Stimulated activated CD4-positive, alpha-beta T cell treated with anti-CD3 and anti-CD28 coated beads, TNF-alpha, amount 100 ng/mL, for 24 hours (primary cell): ENCODE measurements at regions not wholly inside any gene's neighbourhood (a gene's known extent, or its start where the extent isn't known, plus 50 kb on each side); places are given as distances from the start of the nearest gene placed in this dataset.

ENCODE experiments used
- DNase-seq, 3 experiments: peaks; one replicate each; pipeline ENCODE4 v3.0.0-alpha.2; 2020; ENCODE audit warnings: low read depth in 3 of 3

DNA sequence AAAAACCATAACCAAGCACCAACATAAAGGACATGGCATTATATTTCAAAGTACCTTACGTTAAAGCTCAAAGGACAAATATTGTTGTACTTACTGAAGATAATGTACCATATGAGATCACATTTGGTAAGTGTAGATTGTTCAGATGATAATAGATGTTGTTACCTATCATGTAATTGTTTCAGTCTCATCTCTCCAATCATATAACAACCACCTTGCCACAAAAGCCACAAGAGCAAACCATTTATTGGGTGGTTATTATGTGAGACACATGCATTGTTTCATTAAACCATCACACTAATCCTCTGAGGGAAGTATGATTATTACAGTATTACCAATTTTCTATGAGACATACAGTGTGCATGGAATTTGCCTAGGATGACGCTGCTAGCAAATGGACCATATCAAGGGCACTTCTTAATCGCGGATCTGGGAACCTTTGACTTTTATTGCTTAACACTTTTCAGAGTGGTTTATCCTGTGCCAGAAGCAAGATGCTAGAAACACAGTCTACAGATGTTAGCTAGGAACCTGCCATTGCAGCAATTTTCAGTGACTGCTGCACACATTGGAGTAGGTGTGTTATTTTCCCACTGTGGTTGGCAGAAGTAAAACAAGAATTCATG, 149.8 kb upstream of the AKIRIN2 start:
- no peak for DNase-seq

DNA sequence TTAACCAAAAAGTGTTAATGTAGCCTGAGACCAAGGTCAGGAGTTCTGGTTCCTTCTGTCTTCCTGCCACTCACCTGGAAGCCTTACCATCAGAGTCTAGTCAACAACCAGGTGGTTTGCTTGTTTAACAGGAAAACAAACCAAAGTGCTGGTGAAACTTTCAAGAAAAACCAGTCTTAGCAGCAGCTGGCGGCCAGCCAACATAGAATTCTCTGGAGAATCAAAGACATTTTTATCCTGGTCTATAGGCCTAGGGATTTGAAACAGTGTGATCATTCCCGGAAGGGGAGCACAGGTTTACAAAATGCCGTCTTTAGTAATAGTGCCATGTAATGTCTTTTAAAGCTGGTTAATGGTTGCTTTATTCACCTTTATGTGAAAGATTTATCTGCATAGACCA, 146.6 kb upstream of the AKIRIN2 start:
- DNase-seq: no peak

- no peak for DNase-seq
Observed at GRCh38 chr6:87847830-87848210, 145.8 kb upstream of the AKIRIN2 start.

GRCh38 chr6:87847135-87847829, 145.2 kb upstream of the AKIRIN2 start:
- no peak for DNase-seq

DNA sequence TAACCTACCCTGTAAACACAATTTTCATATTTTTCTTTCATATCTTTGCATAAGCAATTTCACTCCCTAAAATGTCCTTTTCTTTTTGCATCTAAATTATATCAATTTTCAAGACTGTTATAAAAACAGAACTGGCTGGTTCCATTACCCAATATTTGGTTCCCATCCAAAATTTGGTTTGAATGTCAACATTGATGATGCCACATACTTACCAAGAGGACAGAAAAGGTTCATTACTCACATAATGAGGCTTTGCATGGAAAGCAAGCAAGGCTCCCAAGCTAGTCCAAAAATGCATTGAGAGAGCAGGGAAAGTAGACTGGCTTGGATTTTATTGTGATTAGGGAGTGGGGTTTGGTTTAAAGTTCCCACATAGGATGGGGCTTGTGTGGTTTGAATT, 144.4 kb upstream of the AKIRIN2 start:
- no peak for DNase-seq

DNA sequence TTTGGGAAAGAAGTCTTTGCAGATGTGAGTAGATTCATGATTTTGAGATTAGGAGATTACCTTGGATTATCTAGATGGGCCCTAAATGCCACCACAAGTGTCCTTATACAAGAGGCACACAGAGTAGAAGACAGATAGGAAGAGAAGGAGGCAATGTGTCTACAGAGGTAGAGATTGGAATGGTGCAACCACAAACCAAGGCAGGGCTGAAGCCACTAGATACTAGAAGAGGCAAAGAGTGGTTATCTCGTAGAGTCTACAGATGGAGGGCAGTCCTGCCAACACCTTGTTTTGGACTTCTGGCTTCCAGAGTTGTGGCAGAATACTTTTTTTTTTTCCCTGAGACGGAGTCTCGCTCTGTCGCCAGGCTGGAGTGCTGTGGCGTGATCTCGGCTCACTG, 138.3 kb upstream of the AKIRIN2 start:
- DNase-seq: no peak

GRCh38 chr6:87837876-87838275, 135.8 kb upstream of the AKIRIN2 start:
- no peak for DNase-seq

DNA sequence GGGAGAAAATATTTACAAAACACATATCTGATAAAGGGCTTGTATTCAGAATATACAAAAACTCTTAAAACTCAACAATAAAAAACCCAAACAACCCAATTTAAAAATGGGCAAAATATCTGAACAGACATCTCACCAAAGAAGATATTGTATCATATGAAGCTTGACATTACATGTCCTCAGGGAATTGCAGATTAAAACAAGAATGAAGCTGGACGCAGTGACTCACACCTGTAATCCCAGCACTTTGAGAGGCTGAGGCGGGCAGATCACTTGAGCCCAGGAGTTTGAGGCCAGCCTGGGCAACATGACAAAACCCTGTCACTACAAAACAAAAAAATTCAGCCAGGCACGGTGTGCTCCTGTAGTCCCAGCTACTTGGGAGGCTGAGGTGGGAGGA, 135.4 kb upstream of the AKIRIN2 start:
- no peak for DNase-seq

DNA sequence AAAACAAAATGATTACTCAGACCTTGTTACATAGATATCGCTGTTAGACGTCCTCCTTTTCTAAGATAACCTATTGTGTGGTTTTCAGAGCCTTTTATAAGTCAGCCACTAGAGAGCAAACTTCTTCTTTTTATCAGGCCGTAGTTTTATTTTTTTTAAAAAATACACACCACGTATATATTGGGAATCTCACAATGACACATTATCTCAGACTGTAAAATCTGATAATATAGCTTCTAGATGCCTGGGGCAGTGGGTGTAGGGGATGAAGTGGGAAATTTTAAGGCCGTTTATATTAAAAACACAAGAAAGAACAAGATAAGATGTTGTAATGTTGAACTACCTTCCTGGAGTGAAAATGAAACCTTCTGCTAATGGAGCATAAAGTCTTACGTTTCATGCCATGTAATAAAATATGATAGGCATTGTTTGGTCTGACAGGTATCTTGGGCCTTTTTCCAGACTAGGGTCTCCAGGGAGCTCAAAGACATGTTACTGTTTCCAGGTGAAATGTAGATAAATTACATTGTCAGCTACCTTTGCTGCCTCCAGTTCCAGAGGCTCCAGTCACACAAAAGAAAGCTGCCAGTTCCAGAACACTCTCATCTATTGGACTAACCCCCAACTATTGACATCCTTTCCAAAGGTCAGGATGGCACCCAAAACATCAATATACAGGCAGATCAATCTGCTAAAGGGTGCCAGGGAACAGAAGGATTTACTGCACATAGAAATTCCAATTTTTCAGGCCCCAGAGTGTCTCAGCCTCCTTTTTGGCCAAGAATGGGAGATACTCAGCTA, 130.2 kb upstream of the AKIRIN2 start:
- no peak for DNase-seq

- DNase-seq: no peak
Observed at GRCh38 chr6:87830907-87831306, 128.9 kb upstream of the AKIRIN2 start.

DNA sequence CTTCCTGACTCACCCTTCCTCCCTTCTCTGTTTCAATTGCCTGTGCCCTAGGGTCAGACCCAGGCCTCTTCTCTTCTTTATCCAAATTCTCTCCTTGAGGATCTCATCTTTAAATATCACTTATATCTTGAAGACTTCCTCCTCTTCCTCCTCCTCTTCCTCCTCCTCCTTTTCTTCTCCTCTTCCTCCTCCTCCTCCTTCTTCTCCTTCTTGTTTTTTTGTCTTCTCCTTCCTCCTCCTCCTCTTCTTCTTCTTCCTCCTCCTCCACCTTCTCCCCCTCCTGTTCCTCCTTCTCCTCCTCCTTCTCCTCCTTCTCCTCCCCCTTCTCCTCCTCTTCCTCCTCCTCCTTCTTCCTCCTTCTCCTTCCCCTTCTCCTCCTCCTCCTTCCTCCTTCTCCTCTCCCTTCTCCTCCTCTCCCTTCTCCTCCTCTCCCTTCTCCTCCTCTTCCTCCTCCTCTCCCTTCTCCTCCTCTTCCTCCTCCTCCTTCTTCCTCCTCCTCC, 127.6 kb upstream of the AKIRIN2 start:
- no peak for DNase-seq

DNA sequence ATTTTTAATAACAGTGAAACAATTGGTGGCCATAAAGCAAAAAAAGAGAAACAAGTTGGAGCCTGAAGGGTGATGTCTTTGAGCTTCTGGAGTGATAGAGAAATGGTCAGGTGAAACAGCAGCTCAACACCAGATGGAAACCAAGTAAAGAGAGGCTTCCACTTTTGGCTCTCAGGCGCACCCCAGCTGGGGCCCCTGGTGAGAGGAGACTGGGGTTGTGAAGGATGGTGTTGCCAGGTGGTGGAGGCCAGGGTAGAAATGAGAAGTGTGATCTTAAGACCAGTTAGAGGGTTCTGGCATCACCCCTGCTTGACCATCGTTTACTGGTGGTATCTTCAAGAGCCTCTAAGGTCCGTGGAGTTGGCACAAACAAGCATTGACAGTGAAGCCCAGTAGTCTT, 126.0 kb upstream of the AKIRIN2 start:
- no peak for DNase-seq

GRCh38 chr6:87827346-87827745, 125.3 kb upstream of the AKIRIN2 start:
- no peak for DNase-seq

DNA sequence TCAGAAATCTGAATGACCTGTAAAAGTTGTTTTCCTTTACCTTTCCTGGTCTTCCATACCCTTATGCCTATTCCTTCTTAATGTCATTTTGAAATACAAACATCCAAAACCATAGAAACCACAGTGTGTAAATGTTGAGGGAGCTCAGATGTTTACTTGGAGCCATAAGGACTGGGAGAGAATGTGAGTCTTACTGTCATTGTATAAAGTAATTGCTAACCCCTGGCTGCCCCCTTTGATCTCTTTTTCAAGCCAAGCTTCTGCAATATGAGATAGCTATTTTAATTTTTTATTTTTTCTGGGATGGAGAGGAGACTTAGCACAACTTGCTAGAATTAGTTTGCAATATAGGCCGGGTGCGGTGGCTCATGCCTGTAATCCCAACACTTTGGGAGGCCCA, 124.4 kb upstream of the AKIRIN2 start:
- DNase-seq: no peak

DNA sequence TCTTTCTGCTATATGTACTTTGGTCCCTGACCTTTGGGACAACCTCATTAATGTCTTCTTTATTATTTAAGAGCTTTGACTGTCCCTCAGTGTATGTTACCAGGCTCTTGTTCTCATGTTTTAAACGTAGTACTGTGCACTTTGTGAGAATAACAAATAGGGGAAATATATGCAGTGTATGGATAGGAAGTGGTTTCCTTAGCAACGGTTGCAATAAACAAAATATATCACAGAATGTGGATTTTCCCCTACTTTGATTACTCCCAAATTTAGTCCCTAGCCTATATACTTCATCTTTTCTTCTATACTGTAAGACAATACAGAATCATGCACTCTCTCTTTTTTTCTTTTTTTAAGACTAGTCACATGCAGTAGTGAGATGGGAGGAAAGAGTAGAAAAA, 123.8 kb upstream of the AKIRIN2 start:
- DNase-seq: no peak

DNA sequence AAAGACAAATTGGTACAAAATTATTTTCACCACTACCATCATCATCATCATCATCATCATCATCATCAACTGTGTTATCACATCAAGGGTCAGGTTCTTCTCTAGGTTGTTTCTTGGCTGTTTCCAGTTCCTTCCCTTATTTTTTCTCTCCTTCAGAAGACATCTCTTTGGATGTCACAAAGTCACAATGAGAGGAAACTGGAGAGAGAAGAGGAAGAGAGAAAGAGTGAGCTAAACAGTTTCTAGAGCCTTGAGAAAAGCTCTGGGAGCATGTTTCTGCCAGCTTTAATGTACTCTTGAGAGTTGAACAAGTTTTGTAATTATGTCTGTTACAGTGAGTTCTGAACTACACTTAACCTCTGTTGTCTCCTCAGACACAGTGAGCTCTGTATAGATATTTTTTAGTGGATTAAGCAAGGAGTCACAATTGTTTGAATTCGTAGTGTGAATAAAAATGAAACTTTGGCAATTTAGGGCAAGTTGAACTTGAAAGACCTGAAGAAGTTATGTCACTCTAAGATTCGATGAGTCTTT, 123.0 kb upstream of the AKIRIN2 start:
- no peak for DNase-seq

DNA sequence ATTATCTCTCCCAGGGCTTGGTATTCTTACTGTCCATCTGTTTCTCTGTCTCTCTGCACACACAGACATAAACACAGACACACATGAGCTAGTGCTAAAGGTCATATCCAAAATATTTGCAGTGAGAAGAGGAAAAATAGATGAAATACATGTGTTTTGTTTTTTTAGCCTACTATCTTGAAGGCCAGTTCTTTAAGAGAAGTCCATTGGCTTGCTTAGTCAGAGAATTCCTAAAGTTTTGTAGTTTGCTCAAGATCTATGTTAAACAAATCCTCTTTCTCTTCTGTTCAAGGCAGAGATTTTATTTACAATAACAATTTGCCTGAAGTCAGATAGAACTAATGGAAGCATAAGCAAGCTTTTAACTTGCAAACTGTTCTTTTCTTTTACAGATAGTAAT, 120.0 kb upstream of the AKIRIN2 start:
- no peak for DNase-seq

DNA sequence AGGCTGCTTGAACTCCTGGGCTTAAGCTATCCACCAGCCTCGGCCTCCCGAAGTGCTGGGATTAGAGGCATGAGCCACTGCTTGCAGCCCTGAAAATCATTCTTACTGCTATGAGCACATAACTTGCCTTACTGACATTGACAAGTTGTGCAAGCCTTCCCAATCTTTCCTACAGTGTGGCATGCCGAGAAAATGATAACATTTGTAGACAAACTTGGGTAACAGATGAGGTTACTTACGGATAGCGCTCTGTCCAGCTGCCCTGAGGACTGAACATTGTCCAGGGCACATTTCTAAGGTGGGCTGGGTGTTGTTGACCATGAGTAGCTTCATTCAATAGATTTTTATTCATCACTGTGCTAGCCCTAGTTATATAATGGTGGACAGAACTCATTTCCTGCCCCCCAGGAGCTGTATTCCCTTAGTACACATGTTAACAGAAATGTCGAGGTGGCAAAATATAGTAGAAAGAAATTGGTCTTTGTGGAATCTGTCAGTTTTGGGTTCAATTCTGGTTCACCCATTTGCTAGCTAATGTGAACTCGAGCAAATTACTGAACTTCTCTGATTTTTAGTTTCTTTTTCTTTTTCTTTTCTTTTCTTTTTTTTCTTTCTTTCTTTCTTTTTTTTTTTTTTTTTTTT, 118.4 kb upstream of the AKIRIN2 start:
- DNase-seq: no peak

DNA sequence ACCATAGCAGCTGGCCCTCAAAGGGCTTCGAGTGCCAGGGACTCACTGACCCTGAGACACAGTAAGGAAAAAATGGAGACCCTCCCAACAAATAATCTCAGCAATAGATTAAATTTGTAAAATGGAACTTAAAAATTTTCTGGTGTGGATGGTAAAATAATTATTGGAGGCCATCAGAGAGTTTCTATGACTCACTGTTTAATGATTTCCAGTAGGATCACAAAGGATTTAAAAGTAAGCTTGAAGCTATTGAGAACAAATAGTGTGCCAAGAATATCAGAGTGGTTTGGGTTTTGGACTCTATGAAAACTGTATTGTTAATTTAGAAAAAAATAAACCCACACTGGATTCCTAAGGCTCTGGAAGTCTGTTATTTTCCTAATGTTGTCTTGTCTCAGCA, 115.2 kb upstream of the AKIRIN2 start:
- DNase-seq: no peak

DNA sequence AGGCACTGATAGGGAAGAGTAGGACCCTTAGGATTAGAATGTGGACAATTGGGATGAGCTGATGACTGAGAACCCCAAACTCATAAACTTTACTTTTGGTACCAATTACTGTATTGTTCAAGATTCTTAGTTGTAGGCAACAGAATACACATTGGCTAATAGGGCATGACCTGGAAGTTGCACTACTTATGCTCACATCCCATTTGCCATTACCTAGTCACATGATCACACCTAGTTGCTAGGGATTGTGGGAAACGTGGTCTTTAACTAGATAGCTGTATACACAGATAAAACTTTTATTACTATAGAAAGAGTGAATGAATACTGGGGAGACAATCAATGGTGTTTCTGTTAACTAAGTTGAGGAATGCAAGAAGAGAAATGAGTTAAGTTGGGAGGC, 113.4 kb upstream of the AKIRIN2 start:
- no peak for DNase-seq

- DNase-seq: no peak
Observed at GRCh38 chr6:87808005-87808757, 106.1 kb upstream of the AKIRIN2 start.
